Natural killer cell (primary cell): ENCODE measurements at regions not wholly inside any gene's neighbourhood (a gene's known extent, or its start where the extent isn't known, plus 50 kb on each side); places are given as distances from the start of the nearest gene placed in this dataset.
"Not testable (repeated sequence)": the region's sequence is repeated elsewhere in the genome, so short reads cannot be mapped to it uniquely, and the experiment has no call there.

ENCODE experiments used
- ATAC-seq, 3 donors: fragments of 150-1000 bp in 2 of 3; fragments of 200-7000 bp in 1 of 3; cut with Tn5 transposase; 1 replicate in 1 of 3; 2 replicates in 2 of 3; pipeline ENCODE4 v1.10.0; 2021; ENCODE audit warnings: mild to moderate bottlenecking in 2 of 3, moderate library complexity in 2 of 3
- DNase-seq, 2 donors: peaks; one replicate each; pipeline versions ENCODE4 v3.0.0 to v3.0.0-alpha.2; 2013 to 2021; ENCODE audit warnings: mixed read lengths in 1 of 2
- H3K27ac ChIP-seq: one replicate; pipeline ENCODE4 v1.5.1; 2013; ENCODE audit warnings: mild to moderate bottlenecking, low read length
- H3K27me3 ChIP-seq: one replicate; pipeline ENCODE4 v1.6.1; 2013; ENCODE audit warnings: low read length; ENCODE audit not compliant: control insufficient read depth, insufficient read depth
- H3K36me3 ChIP-seq: one replicate; pipeline ENCODE4 v1.6.1; 2013; ENCODE audit warnings: low read length; ENCODE audit not compliant: control insufficient read depth, insufficient read depth
- H3K4me1 ChIP-seq: one replicate; pipeline ENCODE4 v1.6.1; 2013; ENCODE audit warnings: low read length; ENCODE audit not compliant: control insufficient read depth, insufficient read depth
- H3K4me3 ChIP-seq: one replicate; pipeline ENCODE4 v1.5.1; 2013; ENCODE audit warnings: low read length
- H3K9me3 ChIP-seq: one replicate; pipeline ENCODE4 v1.6.1; 2013; ENCODE audit warnings: low read length; ENCODE audit not compliant: control insufficient read depth, insufficient read depth
- H3K27ac Mint-ChIP-seq, 2 donors: one replicate each; pipeline ENCODE4 v1.8.0; 2022; ENCODE audit warnings: mild to moderate bottlenecking in 2 of 2, mixed read lengths in 2 of 2, moderate library complexity in 1 of 2
- H3K27me3 Mint-ChIP-seq, 2 donors: one replicate each; pipeline ENCODE4 v1.8.0; 2022; ENCODE audit warnings: low read depth in 2 of 2, mixed read lengths in 2 of 2
- H3K36me3 Mint-ChIP-seq: one replicate; pipeline ENCODE4 v1.8.0; 2022; ENCODE audit warnings: mixed read lengths
- H3K4me1 Mint-ChIP-seq, 2 donors: one replicate each; pipeline ENCODE4 v1.8.0; 2022; ENCODE audit warnings: mixed read lengths in 2 of 2
- H3K4me3 Mint-ChIP-seq: one replicate; pipeline ENCODE4 v1.8.0; 2022; ENCODE audit warnings: mild to moderate bottlenecking, moderate library complexity, mixed read lengths
- H3K9me3 Mint-ChIP-seq, 2 donors: one replicate each; pipeline ENCODE4 v1.8.0; 2022; ENCODE audit warnings: mixed read lengths in 2 of 2
- WGBS: methylation state at CpG from one replicate; pipeline ENCODE4 v1.1.7; 2013; ENCODE audit warnings: missing lambda C conversion rate; ENCODE audit not compliant: insufficient coverage; 5-methylcytosine and 5-hydroxymethylcytosine counted together
- intact Hi-C: fragments of 100-400 bp; cut with micrococcal nuclease; formaldehyde crosslinking; loops from one replicate; pipeline ENCODE4 v1.14.2; 2022
- TF ChIP-seq, protein P1 (sequence below): fragments of 200-600 bp; IDR thresholded peaks from one replicate; pipeline ENCODE4 v1.8.0; 2022; ENCODE audit warnings: antibody characterized with exemption

- H3K27me3 ChIP-seq, H3K4me1 Mint-ChIP-seq, H3K27ac Mint-ChIP-seq, H3K9me3 Mint-ChIP-seq, H3K27ac ChIP-seq, intact Hi-C loops, H3K36me3 ChIP-seq, H3K4me1 ChIP-seq, ATAC-seq, H3K4me3 ChIP-seq, H3K36me3 Mint-ChIP-seq, H3K4me3 Mint-ChIP-seq, DNase-seq, H3K9me3 ChIP-seq: not testable (repeated sequence)
- H3K27me3 Mint-ChIP-seq, result peaks cover 18 to 42% of the 10 kb centered on the region in 2 donors
- WGBS, result 91% methylated on average over 7 of the region's 7 CpGs
Measured at GRCh38 chr1:91207691-91208090, 185.9 kb upstream of the ZNF644 start.

DNA sequence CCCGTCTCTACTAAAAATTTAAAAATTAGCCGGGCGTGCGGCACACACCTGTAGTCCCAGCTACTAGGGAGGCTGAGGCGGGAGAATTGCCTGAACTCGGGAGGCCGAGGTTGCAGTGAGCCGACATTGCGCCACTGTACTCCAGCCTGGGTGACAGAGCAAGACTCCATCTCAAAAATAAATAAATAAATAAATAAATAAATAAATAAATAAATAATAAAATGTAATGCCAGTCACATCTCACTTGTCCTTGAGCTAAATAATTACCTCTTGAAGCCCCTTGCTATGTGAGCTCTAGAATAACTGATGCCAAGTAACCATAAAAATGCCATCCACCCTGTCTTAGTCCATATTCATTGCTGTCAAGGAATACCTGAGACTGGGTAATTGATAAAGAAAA lies 182.3 kb upstream of the ZNF644 start:
- WGBS, result 96% methylated on average over 7 of the region's 9 CpGs
- ATAC-seq, H3K9me3 Mint-ChIP-seq, H3K27ac ChIP-seq, H3K4me3 Mint-ChIP-seq, H3K27ac Mint-ChIP-seq, H3K4me1 ChIP-seq, H3K36me3 Mint-ChIP-seq, intact Hi-C loops, DNase-seq, H3K36me3 ChIP-seq, H3K4me1 Mint-ChIP-seq, H3K27me3 ChIP-seq, H3K9me3 ChIP-seq, H3K4me3 ChIP-seq: not testable (repeated sequence)
- H3K27me3 Mint-ChIP-seq, result peaks cover 15 to 26% of the 10 kb centered on the region in 2 donors

DNA sequence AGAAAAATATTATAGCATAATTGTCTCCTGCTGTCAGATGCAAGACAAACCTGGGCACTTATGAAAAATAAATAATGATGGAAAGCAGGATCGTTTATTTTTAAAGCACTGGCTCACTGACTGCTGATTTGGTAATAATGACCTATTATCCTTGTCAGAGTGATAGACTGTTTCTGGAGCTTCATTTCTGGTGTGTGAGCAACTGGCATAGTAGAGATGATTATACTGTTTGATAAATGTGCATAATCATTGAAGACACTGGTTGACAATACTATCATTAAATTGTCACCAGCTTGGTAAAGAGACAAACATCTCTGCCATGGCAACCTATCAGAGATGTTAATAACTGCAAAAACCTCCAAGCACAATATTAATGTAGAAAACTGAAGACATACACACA lies 179.9 kb upstream of the ZNF644 start:
- Mint-ChIP-seq H3K4me1 (no peaks in the 10 kb centered on the region), H3K4me3 (no peak overlapping the region), H3K9me3 (no peaks in the 10 kb centered on the region), H3K27me3 (peaks cover 8 to 32% of the 10 kb centered on the region in 2 donors), H3K27ac (no peak overlapping the region), H3K36me3 (no peaks in the 10 kb centered on the region)
- DNase-seq (no peak), ATAC-seq (no peak)
- no peaks in the 10 kb centered on the region for H3K9me3 ChIP-seq
- no peaks in the 10 kb centered on the region for H3K27me3 ChIP-seq
- H3K27ac ChIP-seq, result no peak overlapping the region
- TF ChIP-seq, protein P1, sequence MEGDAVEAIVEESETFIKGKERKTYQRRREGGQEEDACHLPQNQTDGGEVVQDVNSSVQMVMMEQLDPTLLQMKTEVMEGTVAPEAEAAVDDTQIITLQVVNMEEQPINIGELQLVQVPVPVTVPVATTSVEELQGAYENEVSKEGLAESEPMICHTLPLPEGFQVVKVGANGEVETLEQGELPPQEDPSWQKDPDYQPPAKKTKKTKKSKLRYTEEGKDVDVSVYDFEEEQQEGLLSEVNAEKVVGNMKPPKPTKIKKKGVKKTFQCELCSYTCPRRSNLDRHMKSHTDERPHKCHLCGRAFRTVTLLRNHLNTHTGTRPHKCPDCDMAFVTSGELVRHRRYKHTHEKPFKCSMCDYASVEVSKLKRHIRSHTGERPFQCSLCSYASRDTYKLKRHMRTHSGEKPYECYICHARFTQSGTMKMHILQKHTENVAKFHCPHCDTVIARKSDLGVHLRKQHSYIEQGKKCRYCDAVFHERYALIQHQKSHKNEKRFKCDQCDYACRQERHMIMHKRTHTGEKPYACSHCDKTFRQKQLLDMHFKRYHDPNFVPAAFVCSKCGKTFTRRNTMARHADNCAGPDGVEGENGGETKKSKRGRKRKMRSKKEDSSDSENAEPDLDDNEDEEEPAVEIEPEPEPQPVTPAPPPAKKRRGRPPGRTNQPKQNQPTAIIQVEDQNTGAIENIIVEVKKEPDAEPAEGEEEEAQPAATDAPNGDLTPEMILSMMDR, result no peak
- H3K4me1 ChIP-seq, result no peaks in the 10 kb centered on the region
- intact Hi-C loops, result no loop called here
- no peak overlapping the region for H3K4me3 ChIP-seq
- WGBS, result 91% methylated on average over 1 of the region's 1 CpG
- no peaks in the 10 kb centered on the region for H3K36me3 ChIP-seq

DNA sequence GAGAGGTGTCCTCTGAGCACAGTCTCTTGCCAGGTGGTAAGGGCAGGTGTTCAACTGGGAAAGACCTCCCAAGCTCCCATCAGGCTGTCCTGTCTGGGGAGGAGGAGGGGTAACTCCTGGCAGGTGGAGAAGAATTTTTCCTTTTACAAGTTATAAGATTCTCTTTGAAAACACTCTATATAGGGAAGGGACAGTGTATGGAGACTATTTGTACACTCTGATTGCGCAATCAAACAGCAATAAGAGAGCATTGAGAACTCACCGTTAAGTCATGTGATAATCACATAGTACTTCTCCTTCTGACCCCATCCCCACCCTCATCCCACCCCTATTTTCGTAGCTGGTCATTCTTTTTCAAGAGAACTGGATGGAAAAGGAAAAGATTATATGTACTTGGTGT lies 179.3 kb upstream of the ZNF644 start:
- DNase-seq (no peak), ATAC-seq (no peak)
- H3K27me3 Mint-ChIP-seq, result peaks cover 5 to 38% of the 10 kb centered on the region in 2 donors
- H3K36me3 Mint-ChIP-seq, result no peaks in the 10 kb centered on the region
- H3K9me3 ChIP-seq, result no peaks in the 10 kb centered on the region
- TF ChIP-seq, protein P1, result no peak
- no peak overlapping the region for H3K27ac Mint-ChIP-seq
- no peaks in the 10 kb centered on the region for H3K9me3 Mint-ChIP-seq
- intact Hi-C loops, result no loop called here
- H3K27ac ChIP-seq, result no peak overlapping the region
- H3K36me3 ChIP-seq, result no peaks in the 10 kb centered on the region
- no CpG with 5 or more reads among the region's 3 CpGs for WGBS
- no peak overlapping the region for H3K4me3 Mint-ChIP-seq
- H3K4me1 Mint-ChIP-seq, result no peaks in the 10 kb centered on the region
- no peaks in the 10 kb centered on the region for H3K4me1 ChIP-seq
- no peaks in the 10 kb centered on the region for H3K27me3 ChIP-seq
- H3K4me3 ChIP-seq, result no peak overlapping the region

DNA sequence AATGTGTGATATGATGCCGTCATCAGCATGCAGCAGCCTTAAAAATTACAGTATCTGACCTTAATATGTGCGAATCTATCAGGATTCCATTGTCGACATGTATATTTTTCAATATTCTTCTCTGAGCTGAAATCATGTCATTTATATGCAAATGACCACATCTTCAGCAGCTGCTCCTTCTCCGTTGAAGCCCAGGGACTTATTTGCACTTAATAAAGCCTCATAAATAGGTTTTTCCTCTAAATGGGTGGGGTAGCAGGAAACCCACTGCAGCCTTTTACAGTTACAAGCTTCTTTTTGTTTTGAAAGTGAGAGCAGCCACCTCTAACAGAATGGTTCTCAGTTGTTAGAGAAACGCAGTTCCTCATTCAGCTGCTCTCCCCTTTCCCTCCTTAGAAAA lies 178.8 kb upstream of the ZNF644 start:
- no peaks in the 10 kb centered on the region for H3K27me3 ChIP-seq
- Mint-ChIP-seq H3K36me3 (no peaks in the 10 kb centered on the region), H3K9me3 (no peaks in the 10 kb centered on the region), H3K4me1 (no peaks in the 10 kb centered on the region), H3K4me3 (no peak overlapping the region), H3K27ac (no peak overlapping the region), H3K27me3 (peaks cover 5 to 38% of the 10 kb centered on the region in 2 donors)
- H3K9me3 ChIP-seq, result no peaks in the 10 kb centered on the region
- H3K27ac ChIP-seq, result no peak overlapping the region
- H3K36me3 ChIP-seq, result no peaks in the 10 kb centered on the region
- WGBS, result 82% methylated on average over 4 of the region's 5 CpGs
- TF ChIP-seq, protein P1, result no peak
- intact Hi-C loops, result no loop called here
- no peak overlapping the region for H3K4me3 ChIP-seq
- no peak for ATAC-seq
- no peak for DNase-seq
- no peaks in the 10 kb centered on the region for H3K4me1 ChIP-seq
